Uterus (tissue), 2 donors: ENCODE measurements at regions not wholly inside any gene's neighbourhood (a gene's known extent, or its start where the extent isn't known, plus 50 kb on each side); places are given as distances from the start of the nearest gene placed in this dataset.

Experiments
- CTCF ChIP-seq, 4 experiments: fragments of 200-600 bp in 2 of 4; fragments of 450-650 bp in 2 of 4; sonication (generic) in 2 of 4; IDR thresholded peaks; one replicate each; pipeline ENCODE4 v1.5.1; 2016 to 2019; ENCODE audit warnings: antibody characterized with exemption in 4 of 4, mild to moderate bottlenecking in 2 of 4, moderate library complexity in 1 of 4
- POLR2A ChIP-seq, 2 donors: fragments of 450-650 bp; IDR thresholded peaks; one replicate each; pipeline ENCODE4 v1.6.1; 2016; ENCODE audit warnings: antibody characterized with exemption in 2 of 2, mild to moderate bottlenecking in 1 of 2, moderate library complexity in 1 of 2

DNA sequence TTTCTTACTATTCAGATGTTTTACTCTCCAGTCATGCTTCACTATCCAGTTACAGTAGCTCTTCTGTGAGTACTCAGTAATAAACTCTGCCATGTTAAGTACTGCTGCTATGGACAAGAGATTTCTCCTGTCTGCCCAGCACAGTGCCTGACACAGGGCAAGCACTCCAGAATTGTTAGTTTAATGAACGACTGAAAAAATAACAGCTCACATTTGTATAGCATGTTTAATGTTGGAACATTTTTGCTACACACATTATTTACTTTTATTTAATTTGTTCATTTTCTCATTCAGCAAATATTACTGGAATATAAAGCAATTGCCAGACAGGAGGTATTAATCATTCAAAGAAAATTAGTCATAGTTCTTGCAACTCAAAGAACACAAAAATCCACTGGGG, 142.6 kb upstream of the HMGN3 start:
- TF ChIP-seq CTCF (IDR thresholded peaks at IDR 0.05) (no peak), POLR2A (IDR thresholded peaks at IDR 0.05) (no peak)
